Smooth muscle cell (in vitro differentiated cells): ENCODE measurements at regions not wholly inside any gene's neighbourhood (a gene's known extent, or its start where the extent isn't known, plus 50 kb on each side); places are given as distances from the start of the nearest gene placed in this dataset.

Source experiments
- DNase-seq: peaks from one replicate; lab custom pipeline; 2025; ENCODE audit not compliant: unreplicated experiment; lab: John Stamatoyannopoulos, UW
- H2AFZ ChIP-seq: fragments of 200-600 bp; sonication (generic); 2 replicates; pipeline ENCODE4 v1.6.0; 2016; ENCODE audit warnings: antibody characterized with exemption, low read depth, mild to moderate bottlenecking
- H3F3A ChIP-seq: fragments of 200-600 bp; sonication (generic); 2 replicates; pipeline ENCODE4 v1.6.0; 2017; ENCODE audit warnings: antibody characterized with exemption, low read depth
- H3K27ac ChIP-seq: fragments of 200-600 bp; sonication (generic); 2 replicates; pipeline ENCODE4 v1.5.1; 2016; ENCODE audit warnings: low read depth, mild to moderate bottlenecking
- H3K27me3 ChIP-seq: fragments of 200-600 bp; sonication (generic); 2 replicates; pipeline ENCODE4 v1.6.1; 2016; ENCODE audit warnings: low read depth, mild to moderate bottlenecking
- H3K36me3 ChIP-seq: fragments of 200-600 bp; sonication (generic); 2 replicates; pipeline ENCODE4 v1.5.1; 2016; ENCODE audit warnings: low read depth
- H3K4me1 ChIP-seq: fragments of 200-600 bp; sonication (generic); 2 replicates; pipeline ENCODE4 v1.5.1; 2016; ENCODE audit warnings: low read depth
- H3K4me2 ChIP-seq: fragments of 200-600 bp; sonication (generic); 2 replicates; pipeline ENCODE4 v1.6.0; 2016; ENCODE audit warnings: mild to moderate bottlenecking
- H3K4me3 ChIP-seq: fragments of 200-600 bp; sonication (generic); 2 replicates; pipeline ENCODE4 v1.5.1; 2016; ENCODE audit warnings: mild to moderate bottlenecking
- H3K79me2 ChIP-seq: fragments of 200-600 bp; sonication (generic); 2 replicates; pipeline ENCODE4 v1.6.0; 2016; ENCODE audit warnings: low read depth, mild to moderate bottlenecking
- H3K9ac ChIP-seq: fragments of 200-600 bp; sonication (generic); 2 replicates; pipeline ENCODE4 v1.6.0; 2016; ENCODE audit warnings: low read depth
- H3K9me3 ChIP-seq: fragments of 200-600 bp; sonication (generic); replicated peaks from 2 replicates; pipeline ENCODE4 v1.5.1; 2016; ENCODE audit warnings: low read depth
- H4K20me1 ChIP-seq: fragments of 200-600 bp; sonication (generic); 2 replicates; pipeline ENCODE4 v1.6.0; 2016; ENCODE audit warnings: low read depth
- CTCF ChIP-seq: fragments of 200-600 bp; sonication (generic); IDR thresholded peaks from 2 replicates; pipeline ENCODE4 v1.5.1; 2017; ENCODE audit warnings: borderline replicate concordance, mild to moderate bottlenecking, antibody characterized with exemption; ENCODE audit not compliant: insufficient read depth, poor library complexity, severe bottlenecking
- WGBS: methylation state at CpG from one replicate; pipeline ENCODE4 v1.1.7; 2016; ENCODE audit warnings: low lambda C conversion rate; 5-methylcytosine and 5-hydroxymethylcytosine counted together

- Histone ChIP-seq H3K27me3 (peaks cover 15% of the 10 kb centered on the region), H3K9me3 (no peaks in the 10 kb centered on the region), H3K9ac (no peak overlapping the region), H3K4me2 (no peak overlapping the region), H3K79me2 (no peaks in the 10 kb centered on the region), H3K4me1 (no peaks in the 10 kb centered on the region), H3K4me3 (no peak overlapping the region), H3F3A (no peaks in the 10 kb centered on the region), H4K20me1 (no peaks in the 10 kb centered on the region), H3K36me3 (no peaks in the 10 kb centered on the region), H2AFZ (no peak overlapping the region), H3K27ac (no peak overlapping the region)
- no peak for TF ChIP-seq CTCF
- no peak for DNase-seq
- WGBS: 73% methylated on average over 3 of the region's 3 CpGs
Observed at GRCh38 chr2:130258356-130258755, 60.1 kb upstream of the TUBA3E start.

- no peak for DNase-seq
- Histone ChIP-seq H2AFZ (no peak overlapping the region), H3K27ac (no peak overlapping the region), H3K4me1 (no peaks in the 10 kb centered on the region), H3K4me2 (no peak overlapping the region), H3K36me3 (no peaks in the 10 kb centered on the region), H3K27me3 (peaks cover 18% of the 10 kb centered on the region), H3K9me3 (no peaks in the 10 kb centered on the region), H3K4me3 (no peak overlapping the region), H3K79me2 (no peaks in the 10 kb centered on the region), H3F3A (no peaks in the 10 kb centered on the region), H3K9ac (no peak overlapping the region), H4K20me1 (no peaks in the 10 kb centered on the region)
- no peak for TF ChIP-seq CTCF
- 91% methylated on average over 42 of the region's 42 CpGs for WGBS
Observed at GRCh38 chr2:130252880-130253645, 54.8 kb upstream of the TUBA3E start.

- Histone ChIP-seq H3K4me2 (no peak overlapping the region), H3K36me3 (no peaks in the 10 kb centered on the region), H3K9me3 (no peaks in the 10 kb centered on the region), H4K20me1 (no peaks in the 10 kb centered on the region), H3K27ac (no peak overlapping the region), H3F3A (no peaks in the 10 kb centered on the region), H3K9ac (no peak overlapping the region), H3K4me1 (no peaks in the 10 kb centered on the region), H3K4me3 (no peak overlapping the region), H3K27me3 (peaks cover 11% of the 10 kb centered on the region), H2AFZ (no peak overlapping the region), H3K79me2 (no peaks in the 10 kb centered on the region)
- DNase-seq: no peak
- WGBS: 93% methylated on average over 42 of the region's 46 CpGs
- no peak for TF ChIP-seq CTCF
Observed at GRCh38 chr2:130251873-130252620, 53.8 kb upstream of the TUBA3E start.
